HG03439 (cell line): ENCODE measurements at regions not wholly inside any gene's neighbourhood (a gene's known extent, or its start where the extent isn't known, plus 50 kb on each side); places are given as distances from the start of the nearest gene placed in this dataset.

Source experiments
- ATAC-seq: cut with Tn5 transposase; IDR thresholded peaks from one replicate; pipeline ENCODE4 v1.9.1; 2021; ENCODE audit warnings: mild to moderate bottlenecking, moderate library complexity; ENCODE audit not compliant: unreplicated experiment

DNA sequence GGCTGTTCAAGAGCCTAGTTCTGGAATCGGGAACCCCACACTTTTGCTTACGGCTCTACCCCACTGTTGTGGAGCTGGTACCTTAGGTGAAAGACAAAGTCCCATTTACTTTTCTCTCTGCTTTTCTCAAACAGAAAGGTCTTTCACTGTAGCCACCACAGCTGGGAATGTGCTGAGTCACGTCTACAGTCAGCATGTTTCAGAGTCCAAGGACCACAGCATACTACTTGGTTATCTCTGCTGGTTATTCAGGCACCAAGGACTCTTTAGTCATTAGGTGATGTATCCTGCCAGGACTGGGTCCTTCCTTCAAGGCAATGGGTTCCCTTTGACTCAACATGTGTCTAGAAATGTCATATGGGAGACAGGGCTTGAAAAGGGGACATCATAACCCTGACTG is 266.8 kb upstream of the STEAP1 start:
- no peak for ATAC-seq

- no peak for ATAC-seq
These were observed 245.5 kb upstream of the STEAP1 start for GRCh38 chr7:89908736-89909135.

- no peak for ATAC-seq
These were observed 239.6 kb upstream of the STEAP1 start for GRCh38 chr7:89914711-89915110.

GRCh38 chr7:89926194-89926593 is 228.1 kb upstream of the STEAP1 start:
- ATAC-seq: no peak

GRCh38 chr7:89926701-89927100 is 227.6 kb upstream of the STEAP1 start:
- no peak for ATAC-seq

- ATAC-seq: no peak
These were observed 226.5 kb upstream of the STEAP1 start for GRCh38 chr7:89927762-89928161.

DNA sequence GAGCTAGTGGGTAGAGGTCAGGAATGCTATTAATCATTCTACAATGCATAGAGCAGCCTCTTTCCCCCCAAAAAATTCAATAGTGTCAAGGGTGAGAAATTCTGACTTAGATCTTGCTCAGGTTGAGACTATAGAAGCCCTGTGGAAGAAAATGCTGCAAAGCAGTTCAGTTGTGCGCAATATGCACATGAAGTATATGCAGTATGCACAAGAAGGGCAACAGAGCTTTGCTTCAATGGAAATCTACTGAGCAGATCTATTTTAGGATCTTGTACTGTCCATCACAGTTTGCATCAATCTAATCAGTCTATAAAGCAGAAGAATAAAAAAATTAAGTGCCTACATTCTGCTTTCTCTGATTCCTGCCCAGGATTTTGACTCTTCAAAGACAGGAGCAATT is 225.8 kb upstream of the STEAP1 start:
- no peak for ATAC-seq

DNA sequence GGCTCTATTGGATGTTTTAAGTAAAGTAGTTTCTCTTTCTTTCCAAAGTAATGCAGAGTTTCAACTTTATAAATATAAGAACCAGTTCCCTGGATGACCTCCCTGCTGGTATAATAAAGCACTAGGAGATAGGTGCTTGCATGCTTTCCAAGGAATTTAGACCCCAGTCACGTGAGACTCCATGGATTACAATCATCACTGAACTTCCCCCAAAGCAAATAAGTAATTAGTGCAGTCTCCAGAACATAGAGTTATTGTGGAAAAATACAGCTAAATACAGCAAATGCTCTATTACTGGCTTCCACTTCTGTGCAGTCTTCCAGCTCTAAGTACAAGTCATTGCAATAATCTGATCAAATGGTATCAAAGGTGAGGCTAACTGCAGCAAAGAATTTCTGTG is 220.2 kb upstream of the STEAP1 start:
- ATAC-seq: no peak

GRCh38 chr7:89943525-89944050 is 210.7 kb upstream of the STEAP1 start:
- ATAC-seq: no peak

DNA sequence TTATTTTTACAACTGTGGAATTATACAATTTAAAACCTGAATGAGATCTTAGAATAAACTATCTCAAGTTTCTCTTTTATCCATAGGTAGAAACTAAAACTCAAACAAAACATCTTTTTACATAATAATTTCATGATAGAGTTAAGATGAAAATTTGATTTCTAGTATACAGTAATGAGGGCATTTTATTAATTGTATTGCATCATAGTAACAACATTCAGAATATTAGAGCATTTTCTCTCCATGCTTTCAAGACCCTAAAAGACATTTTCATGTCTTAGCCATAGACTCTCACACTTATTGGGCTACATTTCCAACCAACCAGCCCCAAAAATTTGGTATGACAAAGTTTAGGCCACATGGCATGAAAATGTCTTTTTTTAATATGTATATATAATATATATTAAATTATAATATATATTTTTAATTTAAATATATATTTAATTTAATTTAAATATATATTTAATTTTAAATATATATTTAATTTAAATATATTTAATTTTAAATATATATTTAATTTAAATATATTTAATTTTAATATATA is 195.7 kb upstream of the STEAP1 start:
- ATAC-seq: no peak

- no peak for ATAC-seq
These were observed 188.1 kb upstream of the STEAP1 start for GRCh38 chr7:89966067-89966664.

- no peak for ATAC-seq
These were observed 178.7 kb upstream of the STEAP1 start for GRCh38 chr7:89975577-89975976.

DNA sequence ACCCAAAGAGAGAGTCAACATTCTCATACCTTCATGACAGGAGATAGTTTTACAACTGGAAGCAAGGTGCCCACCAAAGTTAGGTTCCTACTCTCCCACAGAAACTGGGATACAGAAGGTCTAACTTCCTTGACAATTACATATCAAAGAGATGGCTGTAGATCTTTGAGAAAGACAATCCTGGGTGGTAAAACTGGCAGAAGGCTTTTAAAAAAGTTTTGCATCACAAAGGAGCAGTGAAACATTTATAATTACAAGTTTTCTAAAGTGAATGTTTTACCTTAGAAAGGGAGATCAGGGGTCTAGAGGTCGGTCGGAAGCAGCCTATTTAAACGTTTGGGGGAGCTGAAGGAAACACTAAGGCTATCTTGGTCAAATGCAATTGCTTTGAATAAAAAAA is 166.6 kb upstream of the STEAP1 start:
- no peak for ATAC-seq

DNA sequence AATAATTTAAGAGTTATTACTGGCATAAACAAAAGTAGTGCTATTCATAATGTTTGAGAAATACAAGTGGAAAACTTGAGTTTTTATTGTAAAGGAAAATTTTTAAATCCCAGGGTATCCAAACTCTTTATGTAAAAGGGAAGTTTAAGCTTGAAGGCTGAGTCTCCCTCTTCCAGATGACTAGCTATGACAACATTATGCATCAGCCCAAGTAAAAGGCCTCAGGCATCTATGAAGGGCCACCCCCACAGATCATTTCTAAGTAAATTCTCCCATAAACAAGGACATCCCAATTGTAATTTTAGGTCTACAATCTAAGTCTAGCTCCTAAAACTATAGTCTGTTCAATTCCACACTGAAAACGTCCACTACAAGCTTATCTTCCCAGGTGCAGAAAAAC is 166.2 kb upstream of the STEAP1 start:
- no peak for ATAC-seq

DNA sequence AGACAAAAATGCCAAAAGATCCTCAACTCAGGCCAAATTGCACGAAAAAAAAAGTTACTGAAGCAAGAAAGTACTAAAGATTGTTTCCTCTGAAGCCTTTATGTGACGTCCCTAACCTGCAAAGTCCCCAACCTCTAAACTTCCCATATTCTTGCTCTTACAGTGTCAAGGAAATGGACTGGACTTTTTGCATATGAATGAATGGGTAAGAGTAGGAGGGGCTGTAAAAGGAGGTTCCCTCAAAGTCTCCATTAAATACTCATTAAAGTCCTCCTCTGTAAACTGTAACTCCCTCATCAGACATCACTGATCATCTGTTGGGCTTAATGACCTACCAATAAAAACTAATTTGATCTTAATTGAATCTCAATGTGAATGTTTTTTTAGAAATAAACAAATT is 164.8 kb upstream of the STEAP1 start:
- no peak for ATAC-seq

- no peak for ATAC-seq
These were observed 159.8 kb upstream of the STEAP1 start for GRCh38 chr7:89994483-89994882.

- ATAC-seq: no peak
These were observed 155.7 kb upstream of the STEAP1 start for GRCh38 chr7:89998554-89998953.

- no peak for ATAC-seq
These were observed 148.4 kb upstream of the STEAP1 start for GRCh38 chr7:90005836-90006235.

DNA sequence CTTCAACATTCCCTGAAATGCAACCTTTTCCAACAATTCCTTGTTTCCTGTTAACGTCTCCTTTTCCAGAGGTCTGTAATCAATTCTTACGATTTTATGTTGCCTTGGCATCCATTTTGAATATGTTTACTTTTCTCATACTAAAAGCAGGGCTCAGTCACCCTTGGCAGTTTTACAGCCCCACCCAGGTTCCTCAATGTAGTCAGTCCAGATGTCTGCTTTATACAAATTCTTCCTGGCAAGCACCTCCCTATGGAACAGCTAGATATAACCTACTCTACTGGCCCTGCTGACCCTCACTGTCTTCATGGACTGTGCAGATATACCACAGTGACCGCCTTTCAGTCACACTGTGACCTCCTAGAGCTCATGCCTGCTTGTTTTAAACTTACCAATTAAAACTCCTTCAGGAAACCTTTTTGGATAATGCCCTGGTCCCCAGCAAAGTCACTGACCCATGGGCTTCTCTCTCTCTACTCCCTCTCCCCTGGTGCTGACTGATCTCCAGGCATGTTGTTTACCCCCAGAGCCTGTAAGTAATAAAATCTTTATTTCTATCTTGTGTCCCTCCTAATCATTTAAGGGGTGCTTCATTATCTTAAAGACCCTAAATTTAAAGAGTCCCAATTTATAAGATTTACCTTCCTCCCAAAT is 147.1 kb upstream of the STEAP1 start:
- ATAC-seq: no peak

DNA sequence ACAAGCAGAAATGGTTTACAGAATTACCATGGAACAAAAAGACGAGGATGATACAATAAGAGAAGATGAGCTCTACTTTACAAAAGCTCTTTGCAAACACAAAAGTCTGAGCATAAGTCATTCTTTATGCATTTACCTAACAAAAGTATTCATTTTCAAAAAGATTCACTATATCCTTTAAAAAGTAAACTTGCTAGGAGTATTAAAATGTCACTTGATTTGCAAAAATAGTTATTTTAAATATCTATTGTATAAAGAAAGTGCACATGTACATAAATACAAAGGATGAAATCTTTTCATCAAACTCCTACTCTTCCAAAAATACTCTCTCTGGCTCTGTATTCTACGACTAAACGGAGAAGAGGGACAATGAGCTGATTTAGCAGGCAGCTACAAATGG is 146.4 kb upstream of the STEAP1 start:
- ATAC-seq: no peak

GRCh38 chr7:90022213-90022612 is 132.1 kb upstream of the STEAP1 start:
- no peak for ATAC-seq

GRCh38 chr7:90025771-90026170 is 128.5 kb upstream of the STEAP1 start:
- ATAC-seq: no peak

- ATAC-seq: no peak
These were observed 120.4 kb upstream of the STEAP1 start for GRCh38 chr7:90033850-90034249.
